ENCODE measurements at regions not wholly inside any gene's neighbourhood (a gene's known extent, or its start where the extent isn't known, plus 50 kb on each side); places are given as distances from the start of the nearest gene placed in this dataset.

DNA sequence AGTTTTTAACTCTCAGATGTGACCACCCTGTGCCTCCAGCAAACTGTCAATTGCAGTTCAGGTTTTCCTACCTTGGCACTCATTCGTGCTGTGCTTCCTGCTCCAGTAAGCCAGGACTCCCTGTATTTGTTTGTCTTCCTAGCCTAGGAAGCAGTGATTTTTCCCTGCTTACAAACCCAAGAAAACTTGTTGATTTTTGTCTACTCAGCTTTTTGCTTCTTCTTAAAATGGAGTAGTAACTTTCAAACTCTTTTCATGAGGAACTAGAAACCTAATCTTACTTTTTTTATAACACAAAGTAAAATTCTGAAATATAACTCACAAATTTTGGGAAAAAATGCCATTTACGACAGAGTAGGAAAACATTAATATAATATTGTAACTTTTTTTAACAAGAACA, 150.6 kb upstream of the TMEFF2 start:
- no peaks in the 10 kb centered on the region for H3K27me3 ChIP-seq
- H3K36me3 ChIP-seq: no peaks in the 10 kb centered on the region
- no peaks in the 10 kb centered on the region for H3K4me1 ChIP-seq
- no peaks in the 10 kb centered on the region for H3K9me3 ChIP-seq
- intact Hi-C loops (cut with DNase I; ENCODE audit: low total_unique reads): no loop called here
- DNase-seq: no peak
- no peak for TF ChIP-seq EP300 (IDR thresholded peaks at IDR 0.05)
- TF ChIP-seq POLR2A (IDR thresholded peaks at IDR 0.05): no peak
- TF ChIP-seq, protein P1, sequence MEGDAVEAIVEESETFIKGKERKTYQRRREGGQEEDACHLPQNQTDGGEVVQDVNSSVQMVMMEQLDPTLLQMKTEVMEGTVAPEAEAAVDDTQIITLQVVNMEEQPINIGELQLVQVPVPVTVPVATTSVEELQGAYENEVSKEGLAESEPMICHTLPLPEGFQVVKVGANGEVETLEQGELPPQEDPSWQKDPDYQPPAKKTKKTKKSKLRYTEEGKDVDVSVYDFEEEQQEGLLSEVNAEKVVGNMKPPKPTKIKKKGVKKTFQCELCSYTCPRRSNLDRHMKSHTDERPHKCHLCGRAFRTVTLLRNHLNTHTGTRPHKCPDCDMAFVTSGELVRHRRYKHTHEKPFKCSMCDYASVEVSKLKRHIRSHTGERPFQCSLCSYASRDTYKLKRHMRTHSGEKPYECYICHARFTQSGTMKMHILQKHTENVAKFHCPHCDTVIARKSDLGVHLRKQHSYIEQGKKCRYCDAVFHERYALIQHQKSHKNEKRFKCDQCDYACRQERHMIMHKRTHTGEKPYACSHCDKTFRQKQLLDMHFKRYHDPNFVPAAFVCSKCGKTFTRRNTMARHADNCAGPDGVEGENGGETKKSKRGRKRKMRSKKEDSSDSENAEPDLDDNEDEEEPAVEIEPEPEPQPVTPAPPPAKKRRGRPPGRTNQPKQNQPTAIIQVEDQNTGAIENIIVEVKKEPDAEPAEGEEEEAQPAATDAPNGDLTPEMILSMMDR (IDR thresholded peaks at IDR 0.05): no peak
- TF ChIP-seq POLR2AphosphoS5 (IDR thresholded peaks at IDR 0.05): no peak
- H3K4me3 ChIP-seq: no peak overlapping the region
- no peak overlapping the region for H3K27ac ChIP-seq
- WGBS, 5 donors: 75 to 88% (median 80%) methylated on average over 2 of the region's 2 CpGs

DNA sequence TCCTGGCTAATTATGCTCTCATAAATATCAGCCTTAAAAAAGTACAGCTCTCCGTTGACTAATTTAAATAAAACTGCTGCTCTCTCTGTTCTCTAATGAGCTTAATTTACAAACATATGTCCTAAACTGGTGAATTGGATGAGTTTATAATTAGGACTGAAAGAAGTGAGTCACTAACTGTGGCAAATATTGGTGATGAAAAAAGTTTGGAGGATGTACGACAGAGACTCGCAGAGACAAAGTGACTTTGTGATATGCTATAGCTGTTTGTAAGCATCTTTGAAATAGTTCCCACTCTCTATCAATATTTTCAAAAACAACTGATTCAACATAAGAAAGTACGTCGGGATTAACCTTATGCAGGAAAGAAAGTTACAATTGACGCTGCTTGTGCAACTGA, 138.9 kb upstream of the TMEFF2 start:
- Histone ChIP-seq H3K4me3 (no peak overlapping the region), H3K27me3 (no peaks in the 10 kb centered on the region), H3K9me3 (no peaks in the 10 kb centered on the region), H3K27ac (no peak overlapping the region), H3K4me1 (no peaks in the 10 kb centered on the region), H3K36me3 (no peaks in the 10 kb centered on the region)
- DNase-seq: no peak
- TF ChIP-seq POLR2AphosphoS5 (IDR thresholded peaks at IDR 0.05) (no peak), POLR2A (IDR thresholded peaks at IDR 0.05) (no peak), EP300 (IDR thresholded peaks at IDR 0.05) (no peak)
- TF ChIP-seq, protein P1 (IDR thresholded peaks at IDR 0.05): no peak
- 69 to 82% (median 76%) methylated on average over 6 of the region's 6 CpGs for WGBS, 5 donors
- intact Hi-C loops (cut with DNase I; ENCODE audit: low total_unique reads): no loop called here

DNA sequence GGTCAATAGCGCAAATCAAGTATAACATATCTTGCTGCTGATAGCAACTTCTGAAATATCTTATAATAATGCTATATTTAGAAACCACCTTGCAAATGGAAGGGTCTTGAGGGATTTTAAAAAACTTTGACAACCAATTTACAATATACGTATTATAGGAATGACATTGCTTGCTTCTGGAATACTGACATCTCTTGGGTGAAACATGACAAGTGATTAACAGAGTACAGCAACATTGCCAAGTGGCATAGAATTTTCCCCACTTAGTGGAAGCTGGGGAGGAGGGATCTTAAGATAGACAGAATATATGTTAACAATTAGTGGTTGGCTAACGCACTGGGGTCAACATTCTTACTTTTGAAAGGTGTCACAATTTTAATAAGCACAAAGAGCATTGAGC, 133.6 kb upstream of the TMEFF2 start:
- 90 to 95% (median 94%) methylated on average over 3 of the region's 3 CpGs for WGBS, 5 donors
- Histone ChIP-seq H3K4me3 (no peak overlapping the region), H3K27ac (no peak overlapping the region), H3K36me3 (no peaks in the 10 kb centered on the region), H3K27me3 (no peaks in the 10 kb centered on the region), H3K9me3 (no peaks in the 10 kb centered on the region), H3K4me1 (no peaks in the 10 kb centered on the region)
- intact Hi-C loops (cut with DNase I; ENCODE audit: low total_unique reads): no loop called here
- DNase-seq: no peak
- TF ChIP-seq POLR2AphosphoS5 (IDR thresholded peaks at IDR 0.05) (no peak), POLR2A (IDR thresholded peaks at IDR 0.05) (no peak), EP300 (IDR thresholded peaks at IDR 0.05) (no peak)
- TF ChIP-seq, protein P1 (IDR thresholded peaks at IDR 0.05): no peak

DNA sequence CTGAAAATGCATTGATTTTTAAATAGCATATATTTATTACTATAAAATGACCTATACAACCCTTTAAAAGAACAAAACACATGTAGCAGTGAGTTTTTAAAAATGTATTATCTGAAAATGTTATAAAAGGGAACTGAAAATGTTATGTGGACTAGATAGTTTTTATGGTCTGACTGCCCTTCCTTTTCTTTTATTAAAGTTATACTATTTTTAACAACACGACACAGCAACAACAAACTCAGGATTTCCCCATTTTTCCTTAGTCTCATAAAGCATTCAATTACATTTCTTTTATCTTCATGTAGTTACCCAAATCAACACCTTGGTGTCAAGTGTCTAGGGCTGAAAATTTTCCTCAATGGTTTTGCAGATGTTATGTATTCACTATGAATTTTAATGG, 132.8 kb upstream of the TMEFF2 start:
- WGBS, 5 donors: 63 to 78% (median 75%) methylated on average over 1 of the region's 1 CpG

More for the DNA sequence above, 132.8 kb upstream of the TMEFF2 start:
- H3K36me3 ChIP-seq: no peaks in the 10 kb centered on the region
- no peak overlapping the region for H3K27ac ChIP-seq
- no peaks in the 10 kb centered on the region for H3K4me1 ChIP-seq
- no peaks in the 10 kb centered on the region for H3K9me3 ChIP-seq
- DNase-seq: no peak
- intact Hi-C loops (cut with DNase I; ENCODE audit: low total_unique reads): no loop called here
- TF ChIP-seq POLR2A (IDR thresholded peaks at IDR 0.05) (no peak), EP300 (IDR thresholded peaks at IDR 0.05) (no peak), POLR2AphosphoS5 (IDR thresholded peaks at IDR 0.05) (no peak)
- TF ChIP-seq, protein P1 (IDR thresholded peaks at IDR 0.05): no peak
- no peak overlapping the region for H3K4me3 ChIP-seq
- no peaks in the 10 kb centered on the region for H3K27me3 ChIP-seq

All from stomach (tissue), 8 donors.